GM12892 (cell line): ENCODE measurements at regions not wholly inside any gene's neighbourhood (a gene's known extent, or its start where the extent isn't known, plus 50 kb on each side); places are given as distances from the start of the nearest gene placed in this dataset.

Experiments
- POLR2A ChIP-seq: IDR thresholded peaks from 2 replicates; pipeline ENCODE4 v1.6.1; 2011; ENCODE audit warnings: low read depth, low read length, control low read depth
- POLR2AphosphoS5 ChIP-seq: IDR thresholded peaks from 2 replicates; pipeline ENCODE4 v1.6.1; 2011; ENCODE audit warnings: low read depth, low read length, control low read depth

GRCh38 chr12:111037047-111037446, 116.7 kb upstream of the MYL2 start:
- no peak for TF ChIP-seq POLR2A
- TF ChIP-seq POLR2AphosphoS5, result no peak
